NCI-H1105 treated with DMSO at 0.1 percent for 48 hours (cell line): ENCODE measurements at regions not wholly inside any gene's neighbourhood (a gene's known extent, or its start where the extent isn't known, plus 50 kb on each side); places are given as distances from the start of the nearest gene placed in this dataset.

Source experiments
- DNase-seq: peaks from one replicate; lab custom pipeline; 2025; lab: John Stamatoyannopoulos, UW

- DNase-seq = no peak
Measured at GRCh38 chr5:5005353-5005752, 134.8 kb upstream of the ADAMTS16 start.

GRCh38 chr5:5006548-5006947, 133.6 kb upstream of the ADAMTS16 start:
- DNase-seq = no peak

GRCh38 chr5:5009240-5009639, 130.9 kb upstream of the ADAMTS16 start:
- DNase-seq = no peak

DNA sequence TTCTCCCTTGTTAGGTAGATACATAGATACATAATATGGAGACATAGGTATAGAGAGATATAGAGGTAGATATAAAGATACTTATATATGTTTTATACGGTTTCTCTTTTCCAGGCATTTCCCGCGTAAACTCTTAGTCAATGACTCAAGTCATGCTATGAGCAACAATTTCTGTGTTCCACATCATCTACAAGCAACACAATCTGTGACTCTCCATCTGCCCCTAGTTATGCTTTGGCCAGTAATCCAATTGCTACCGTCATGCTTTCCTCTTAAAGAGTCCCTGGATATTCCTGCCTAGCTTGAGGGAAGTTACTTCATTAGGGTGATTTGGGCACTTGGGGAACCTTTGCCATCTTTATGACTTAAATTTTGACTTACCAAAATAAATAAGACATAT, 129.0 kb upstream of the ADAMTS16 start:
- no peak for DNase-seq

- DNase-seq = no peak
Measured at GRCh38 chr5:5014586-5015235, 125.4 kb upstream of the ADAMTS16 start.

GRCh38 chr5:5017827-5018577, 122.1 kb upstream of the ADAMTS16 start:
- DNase-seq = no peak

GRCh38 chr5:5018578-5018970, 121.6 kb upstream of the ADAMTS16 start:
- no peak for DNase-seq

- DNase-seq = no peak
Measured at GRCh38 chr5:5021436-5021835, 118.7 kb upstream of the ADAMTS16 start.

DNA sequence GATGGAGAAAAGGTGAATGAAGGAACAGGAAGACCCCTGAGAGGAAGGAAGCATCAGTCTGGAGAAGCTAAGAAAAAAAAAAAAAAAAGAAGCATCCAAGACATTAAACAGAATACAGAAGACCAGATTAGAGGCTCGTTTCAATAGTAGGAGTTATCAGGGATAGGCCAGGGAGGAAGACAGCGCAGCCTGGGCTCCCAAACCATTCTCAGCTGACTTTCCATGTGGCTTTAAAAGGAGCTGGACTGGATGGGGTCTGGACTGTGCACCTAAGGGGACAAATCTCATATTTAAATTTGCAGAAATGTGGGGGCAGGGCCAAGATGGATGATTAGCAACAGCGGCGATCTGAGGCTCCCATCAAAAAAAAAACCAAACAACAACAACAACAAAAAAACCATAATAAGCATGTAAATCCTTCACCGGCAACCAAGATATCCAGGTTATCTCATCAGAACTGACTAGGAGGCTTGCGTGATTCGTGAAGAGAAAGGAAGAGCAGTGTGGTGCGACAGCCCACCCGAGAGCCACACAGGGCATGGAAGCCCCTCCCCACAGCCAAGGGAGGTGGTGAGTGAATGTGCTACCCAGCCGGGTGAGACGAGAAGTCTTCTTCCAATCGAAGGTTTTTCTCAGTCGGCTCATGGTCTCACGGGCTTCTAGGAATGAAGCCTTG, 114.9 kb upstream of the ADAMTS16 start:
- no peak for DNase-seq

DNA sequence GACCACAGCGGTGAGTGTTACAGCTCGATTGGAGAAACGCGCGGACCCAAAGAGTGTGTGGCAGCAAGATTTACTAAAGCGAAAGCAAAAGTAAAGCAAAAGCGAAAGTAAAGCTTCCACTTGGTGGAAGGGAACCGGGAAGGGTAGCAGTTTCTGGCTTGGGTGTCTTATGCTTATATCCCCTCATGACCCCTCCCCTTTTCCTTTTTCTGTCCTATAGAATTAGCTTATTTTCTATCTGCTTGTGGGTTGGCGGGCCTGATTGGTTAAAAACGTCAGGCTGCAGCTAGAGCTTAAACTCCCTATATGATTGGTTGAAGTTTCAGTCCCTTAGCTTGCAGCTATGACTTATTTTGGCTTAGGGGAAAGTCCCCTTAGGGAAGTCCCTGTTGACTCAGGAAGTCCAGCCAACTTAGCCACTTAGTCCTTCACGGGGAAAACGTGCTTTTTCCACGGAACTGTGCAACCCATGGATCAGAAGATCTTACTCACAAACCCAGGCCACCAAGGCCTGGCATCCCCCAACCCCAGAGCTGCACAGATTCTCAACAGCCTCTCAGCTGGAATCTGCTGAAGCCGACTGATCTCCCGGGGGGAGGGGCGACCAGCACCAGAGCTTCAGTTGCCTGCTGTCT, 114.2 kb upstream of the ADAMTS16 start:
- peak; percentile 66 for DNase-seq

DNA sequence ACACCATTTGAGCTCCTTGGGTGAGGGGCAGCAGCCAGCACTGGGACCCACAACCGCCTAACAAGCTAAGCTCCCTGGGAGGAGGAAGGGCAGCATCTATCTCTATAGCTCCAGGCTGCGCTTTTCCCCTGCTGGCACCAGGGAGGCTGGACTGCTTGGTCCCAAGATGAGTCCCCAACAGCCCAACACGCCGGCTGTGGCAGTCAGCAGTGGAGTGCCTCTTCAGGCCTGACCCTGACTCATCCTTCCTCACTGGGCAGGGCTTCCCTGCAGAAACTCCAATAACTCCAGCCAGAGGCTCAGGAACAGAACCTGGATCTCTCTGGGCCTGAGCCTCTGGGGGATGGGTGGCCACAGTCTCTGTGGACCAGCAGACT, 113.7 kb upstream of the ADAMTS16 start:
- DNase-seq = no peak

GRCh38 chr5:5031665-5032064, 108.5 kb upstream of the ADAMTS16 start:
- no peak for DNase-seq

DNA sequence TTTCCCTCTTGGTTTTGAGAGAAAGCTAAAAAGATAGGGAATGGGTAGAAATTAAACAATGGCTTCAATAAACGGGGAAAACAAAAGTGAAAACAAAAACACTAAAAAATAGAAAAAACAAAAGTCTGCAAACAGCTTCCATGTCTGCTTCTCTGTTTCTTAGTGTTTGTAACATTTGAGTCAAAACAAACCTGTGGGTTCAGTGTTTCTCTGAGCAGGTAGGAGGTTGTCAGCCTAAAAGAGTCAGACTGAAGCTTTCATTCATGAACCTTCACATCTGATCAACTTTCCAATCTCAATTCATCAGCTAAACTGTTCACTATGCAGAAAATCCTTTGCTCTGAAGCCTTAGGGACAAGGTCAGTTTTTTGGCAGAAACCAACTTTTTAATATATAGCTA, 102.5 kb upstream of the ADAMTS16 start:
- no peak for DNase-seq

DNA sequence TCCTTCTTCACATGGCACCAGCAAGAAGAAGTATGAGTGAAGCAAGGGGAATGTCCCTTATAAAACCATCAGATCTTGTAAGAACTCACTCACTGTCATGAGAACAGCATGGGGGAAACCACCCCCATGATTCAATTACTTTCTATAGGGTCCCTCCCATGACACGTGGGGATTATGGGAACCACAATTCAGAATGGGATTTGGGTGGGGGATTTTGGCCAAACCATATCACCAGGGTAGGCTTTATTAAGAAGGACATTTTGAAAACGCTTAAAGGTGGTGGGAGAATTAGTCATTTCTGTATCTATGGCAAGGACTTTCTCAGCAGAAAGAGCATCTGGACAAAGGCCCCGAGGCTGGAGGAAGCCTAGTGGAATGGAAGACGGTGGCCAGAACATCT, 100.2 kb upstream of the ADAMTS16 start:
- no peak for DNase-seq

DNA sequence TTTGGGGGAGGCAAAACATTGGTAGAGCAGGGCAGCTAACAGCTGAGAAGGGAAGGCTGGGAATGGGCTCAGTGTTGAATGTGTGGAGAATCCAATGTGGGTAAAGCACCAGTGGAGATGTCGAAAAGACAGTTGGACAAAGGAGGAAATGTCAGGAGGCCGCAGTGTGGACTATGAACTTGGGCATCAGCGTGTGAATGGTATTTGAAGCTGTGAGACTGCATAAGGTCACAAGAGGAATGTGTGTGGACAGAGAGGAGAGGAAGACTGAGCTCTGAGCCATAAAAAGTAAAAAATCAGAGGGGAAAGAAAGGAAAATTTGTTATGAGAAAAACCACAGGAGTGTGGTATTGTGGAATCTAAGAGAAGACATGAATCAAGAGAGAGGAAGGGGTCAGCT, 99.4 kb upstream of the ADAMTS16 start:
- DNase-seq = no peak

GRCh38 chr5:5042806-5043205, 97.3 kb upstream of the ADAMTS16 start:
- DNase-seq = no peak

DNA sequence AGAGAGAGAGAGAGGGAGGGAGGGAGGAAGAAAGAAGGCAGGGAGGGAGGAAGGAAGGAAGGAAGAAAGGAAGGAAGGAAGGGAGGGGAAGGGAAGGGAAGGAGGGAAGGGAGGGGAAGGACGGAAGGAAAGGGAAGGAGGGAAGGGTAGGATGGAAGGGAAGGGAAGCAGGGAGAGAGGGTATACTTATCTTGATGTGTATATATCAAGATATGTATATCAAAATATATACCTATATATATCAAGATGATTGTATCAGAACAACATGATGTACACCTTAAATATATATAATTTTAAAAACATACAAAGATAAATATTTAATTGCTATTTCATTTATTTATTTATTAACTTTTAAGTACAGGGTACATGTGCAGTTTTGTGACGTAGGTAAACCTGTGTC, 96.8 kb upstream of the ADAMTS16 start:
- no peak for DNase-seq

- DNase-seq = no peak
Measured at GRCh38 chr5:5044247-5044840, 95.8 kb upstream of the ADAMTS16 start.

DNA sequence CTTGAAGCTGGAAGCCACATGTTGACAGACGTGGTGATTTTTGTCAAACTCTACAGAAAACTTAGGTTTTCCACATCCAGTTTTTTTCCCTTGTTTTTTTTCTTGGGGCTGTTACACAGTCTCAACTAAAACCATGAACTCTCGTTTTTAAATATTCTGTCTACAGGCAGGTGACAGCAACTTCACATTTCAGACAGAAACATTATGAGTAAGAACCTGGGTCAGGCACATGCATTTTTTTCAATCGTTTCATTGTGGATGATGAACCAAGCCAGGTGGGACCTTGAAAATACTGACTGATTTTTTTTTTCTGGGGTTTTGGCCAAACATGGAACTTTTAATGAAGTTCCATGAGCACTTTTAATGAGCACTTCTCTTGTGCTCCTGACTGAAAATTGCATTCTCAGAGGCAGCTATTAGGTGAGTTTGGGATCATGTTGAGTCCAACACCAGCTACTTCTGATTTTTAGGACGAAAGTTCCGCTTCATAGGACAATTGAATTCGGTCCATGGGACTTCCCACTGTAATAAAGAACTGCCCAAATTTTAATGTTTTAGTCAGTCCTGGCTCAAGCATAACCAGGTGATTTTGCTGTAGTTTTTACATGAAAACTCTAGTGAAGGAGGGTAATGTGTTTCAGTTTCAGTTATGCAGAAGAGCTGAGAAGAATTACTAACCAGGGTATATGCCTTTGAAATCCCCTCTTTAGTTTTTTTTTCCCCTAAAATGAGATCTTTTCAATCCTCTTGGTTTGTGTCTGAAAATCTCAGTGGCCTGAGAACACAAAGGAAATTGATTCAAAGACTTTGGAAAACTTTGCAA, 93.2 kb upstream of the ADAMTS16 start:
- no peak for DNase-seq

- DNase-seq = no peak
Measured at GRCh38 chr5:5050801-5051200, 89.3 kb upstream of the ADAMTS16 start.

GRCh38 chr5:5055712-5056111, 84.4 kb upstream of the ADAMTS16 start:
- no peak for DNase-seq

DNA sequence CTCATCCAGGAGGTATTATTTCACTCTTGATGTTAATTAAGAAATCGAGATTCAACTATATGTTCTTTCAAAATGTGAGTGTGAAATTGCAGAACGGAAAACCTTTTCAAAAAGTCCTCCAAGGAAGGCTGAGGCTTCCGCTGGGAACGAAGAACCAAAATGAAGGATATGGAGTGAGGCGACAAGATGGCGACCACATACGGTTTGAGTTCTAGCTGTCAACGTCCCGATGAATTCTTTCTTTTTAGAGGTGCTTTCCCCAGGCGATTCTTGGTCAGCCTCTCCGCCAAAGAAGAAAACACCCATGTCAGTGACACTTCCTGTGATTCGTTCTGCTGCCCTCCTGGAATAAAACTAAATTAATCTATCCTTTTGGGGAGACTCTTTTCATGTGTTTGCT, 78.3 kb upstream of the ADAMTS16 start:
- DNase-seq = no peak
